ENCODE measurements at regions not wholly inside any gene's neighbourhood (a gene's known extent, or its start where the extent isn't known, plus 50 kb on each side); places are given as distances from the start of the nearest gene placed in this dataset.

DNA sequence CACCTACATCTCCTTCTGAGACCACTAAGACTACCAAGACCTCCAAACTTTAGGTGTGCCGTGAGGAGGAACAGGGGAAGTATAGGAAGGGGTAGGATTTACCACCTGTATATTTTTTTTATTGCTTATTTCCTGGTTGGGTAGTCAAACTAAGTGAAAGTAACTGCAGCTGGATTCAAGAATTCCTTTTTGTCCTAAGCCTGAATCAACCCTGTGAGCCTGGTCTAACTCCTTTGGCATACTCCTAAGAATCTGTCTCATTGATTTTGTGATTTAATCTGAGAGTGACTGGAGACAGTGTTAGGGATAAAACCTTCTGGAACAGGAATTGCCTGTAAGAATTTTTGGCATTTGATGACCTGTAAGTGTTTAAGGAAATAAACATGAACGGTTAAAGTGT is 523.5 kb upstream of the MIR17HG start:
- Mint-ChIP-seq H3K27ac (ENCODE audit: unreplicated experiment) (no peak overlapping the region), H3K9me3 (ENCODE audit: unreplicated experiment) (no peaks in the 10 kb centered on the region), H3K4me3 (ENCODE audit: unreplicated experiment) (no peak overlapping the region), H3K36me3 (ENCODE audit: low read depth, unreplicated experiment) (no peaks in the 10 kb centered on the region), H3K4me1 (ENCODE audit: unreplicated experiment) (no peaks in the 10 kb centered on the region), H3K27me3 (ENCODE audit: unreplicated experiment) (no peaks in the 10 kb centered on the region)
- no peak for TF ChIP-seq CTCF (IDR thresholded peaks at IDR 0.05; ENCODE audit: unreplicated experiment)
- no peak for DNase-seq (ENCODE audit: low spot score)

- no peaks in the 10 kb centered on the region for H3K36me3 Mint-ChIP-seq (ENCODE audit: low read depth, unreplicated experiment)
- no peak overlapping the region for H3K27ac Mint-ChIP-seq (ENCODE audit: unreplicated experiment)
- H3K4me3 Mint-ChIP-seq (ENCODE audit: unreplicated experiment) = no peak overlapping the region
These were observed 520.8 kb upstream of the MIR17HG start for GRCh38 chr13:90826688-90827087.

GRCh38 chr13:90830782-90831181 is 516.7 kb upstream of the MIR17HG start:
- no peak overlapping the region for H3K4me3 Mint-ChIP-seq (ENCODE audit: unreplicated experiment)

More at GRCh38 chr13:90826688-90827087, 520.8 kb upstream of the MIR17HG start:
- no peak for DNase-seq (ENCODE audit: low spot score)
- TF ChIP-seq CTCF (IDR thresholded peaks at IDR 0.05; ENCODE audit: unreplicated experiment) = no peak
- Mint-ChIP-seq H3K9me3 (ENCODE audit: unreplicated experiment) (no peaks in the 10 kb centered on the region), H3K4me1 (ENCODE audit: unreplicated experiment) (no peaks in the 10 kb centered on the region), H3K27me3 (ENCODE audit: unreplicated experiment) (no peaks in the 10 kb centered on the region)

GRCh38 chr13:90833951-90834350 is 513.5 kb upstream of the MIR17HG start:
- no peak overlapping the region for H3K4me3 Mint-ChIP-seq (ENCODE audit: unreplicated experiment)
- DNase-seq (ENCODE audit: low spot score) = no peak
- H3K27ac Mint-ChIP-seq (ENCODE audit: unreplicated experiment) = no peak overlapping the region
- no peaks in the 10 kb centered on the region for H3K4me1 Mint-ChIP-seq (ENCODE audit: unreplicated experiment)
- H3K27me3 Mint-ChIP-seq (ENCODE audit: unreplicated experiment) = no peaks in the 10 kb centered on the region
- no peaks in the 10 kb centered on the region for H3K36me3 Mint-ChIP-seq (ENCODE audit: low read depth, unreplicated experiment)
- H3K9me3 Mint-ChIP-seq (ENCODE audit: unreplicated experiment) = no peaks in the 10 kb centered on the region
- TF ChIP-seq CTCF (IDR thresholded peaks at IDR 0.05; ENCODE audit: unreplicated experiment) = no peak

More at GRCh38 chr13:90830782-90831181, 516.7 kb upstream of the MIR17HG start:
- H3K27me3 Mint-ChIP-seq (ENCODE audit: unreplicated experiment) = no peaks in the 10 kb centered on the region
- no peak for TF ChIP-seq CTCF (IDR thresholded peaks at IDR 0.05; ENCODE audit: unreplicated experiment)
- H3K9me3 Mint-ChIP-seq (ENCODE audit: unreplicated experiment) = no peaks in the 10 kb centered on the region
- DNase-seq (ENCODE audit: low spot score) = no peak
- H3K27ac Mint-ChIP-seq (ENCODE audit: unreplicated experiment) = no peak overlapping the region
- no peaks in the 10 kb centered on the region for H3K36me3 Mint-ChIP-seq (ENCODE audit: low read depth, unreplicated experiment)
- H3K4me1 Mint-ChIP-seq (ENCODE audit: unreplicated experiment) = no peaks in the 10 kb centered on the region

- H3K9me3 Mint-ChIP-seq (ENCODE audit: unreplicated experiment) = no peaks in the 10 kb centered on the region
- H3K27me3 Mint-ChIP-seq (ENCODE audit: unreplicated experiment) = no peaks in the 10 kb centered on the region
- H3K4me1 Mint-ChIP-seq (ENCODE audit: unreplicated experiment) = no peaks in the 10 kb centered on the region
- TF ChIP-seq CTCF (IDR thresholded peaks at IDR 0.05; ENCODE audit: unreplicated experiment) = no peak
- no peak overlapping the region for H3K4me3 Mint-ChIP-seq (ENCODE audit: unreplicated experiment)
- no peak overlapping the region for H3K27ac Mint-ChIP-seq (ENCODE audit: unreplicated experiment)
- no peaks in the 10 kb centered on the region for H3K36me3 Mint-ChIP-seq (ENCODE audit: low read depth, unreplicated experiment)
- no peak for DNase-seq (ENCODE audit: low spot score)
These were observed 512.8 kb upstream of the MIR17HG start for GRCh38 chr13:90834700-90835099.
